Activated CD4-positive, alpha-beta memory T cell treated with anti-CD3 and anti-CD28 coated beads for 36 hours (primary cell): ENCODE measurements at regions not wholly inside any gene's neighbourhood (a gene's known extent, or its start where the extent isn't known, plus 50 kb on each side); places are given as distances from the start of the nearest gene placed in this dataset.

Experiments used
- CTCF ChIA-PET: fragments of 350-600 bp; sonication (Branson Sonifier 250); formaldehyde crosslinking; loops from one replicate; lab custom pipeline; 2021; ENCODE audit warnings: antibody characterized with exemption, inconsistent platforms; lab: Charles Lee
- POLR2A ChIA-PET: fragments of 350-600 bp; sonication (Branson Sonifier 250); formaldehyde crosslinking; loops from one replicate; lab custom pipeline; 2021; ENCODE audit warnings: antibody characterized with exemption; lab: Charles Lee
- DNase-seq: peaks from one replicate; pipeline ENCODE4 v3.0.0-alpha.2; 2020
- H3K27ac Mint-ChIP-seq: one replicate; pipeline ENCODE4 v1.8.0; 2021; ENCODE audit warnings: mixed read lengths
- H3K27me3 Mint-ChIP-seq: one replicate; pipeline ENCODE4 v1.8.0; 2021; ENCODE audit warnings: mixed read lengths
- H3K36me3 Mint-ChIP-seq: one replicate; pipeline ENCODE4 v1.8.0; 2021; ENCODE audit warnings: mixed read lengths
- H3K4me1 Mint-ChIP-seq: one replicate; pipeline ENCODE4 v1.8.0; 2021; ENCODE audit warnings: low read depth, mixed read lengths
- H3K4me3 Mint-ChIP-seq: one replicate; pipeline ENCODE4 v1.8.0; 2021; ENCODE audit warnings: mild to moderate bottlenecking, mixed read lengths
- H3K9me3 Mint-ChIP-seq: one replicate; pipeline ENCODE4 v1.8.0; 2021; ENCODE audit warnings: mixed read lengths
- intact Hi-C: fragments of 100-400 bp; cut with micrococcal nuclease; formaldehyde crosslinking; loops from one replicate; pipeline ENCODE4 v1.15.1; 2023

DNA sequence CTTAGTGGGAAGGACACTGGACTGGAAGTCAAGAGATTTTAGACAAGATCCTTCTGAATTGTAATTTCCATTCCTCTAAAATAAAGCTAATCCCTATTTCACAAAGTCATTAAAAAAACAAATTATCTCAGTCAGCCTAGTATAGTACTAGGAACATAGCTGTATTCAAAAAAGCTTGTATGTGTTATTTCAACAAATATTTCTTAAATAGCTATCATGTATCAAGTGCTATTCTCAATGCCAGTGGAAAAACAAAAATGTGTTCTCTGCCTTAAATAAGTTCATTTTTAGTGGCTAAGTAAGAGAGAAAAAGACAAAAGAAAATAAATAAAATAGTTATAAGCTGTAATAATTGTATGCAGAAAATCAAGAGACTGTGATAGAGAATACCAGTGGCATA is 541.8 kb upstream of the CDH2 start:
- Mint-ChIP-seq H3K9me3 (peaks cover 7% of the 10 kb centered on the region), H3K27me3 (no peaks in the 10 kb centered on the region), H3K27ac (no peak overlapping the region), H3K4me1 (no peaks in the 10 kb centered on the region), H3K4me3 (no peak overlapping the region), H3K36me3 (no peaks in the 10 kb centered on the region)
- no peak for DNase-seq
- intact Hi-C loops, result no loop called here
- ChIA-PET CTCF (no interaction called here), POLR2A (no interaction called here)

DNA sequence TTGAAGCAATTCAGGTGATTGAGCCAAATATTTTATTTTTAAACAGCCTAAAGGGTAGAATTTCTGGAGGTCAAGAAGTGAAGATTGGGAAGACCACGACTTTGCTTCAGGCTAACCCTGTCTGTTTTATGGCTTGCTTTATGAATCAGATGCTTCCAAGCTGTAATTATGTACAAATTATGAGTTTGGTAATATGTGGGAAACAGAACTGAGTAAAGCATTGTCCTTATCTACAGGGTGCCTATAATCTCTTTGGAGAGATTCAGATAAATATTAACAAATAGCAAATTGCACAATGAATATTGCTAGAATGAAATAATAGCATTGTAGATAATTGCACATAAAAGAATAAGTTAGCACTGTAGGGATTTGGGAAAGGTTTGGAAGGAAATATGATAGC is 539.4 kb upstream of the CDH2 start:
- intact Hi-C loops, result no loop called here
- Mint-ChIP-seq H3K27me3 (no peaks in the 10 kb centered on the region), H3K9me3 (peaks cover 8% of the 10 kb centered on the region), H3K27ac (no peak overlapping the region), H3K36me3 (no peaks in the 10 kb centered on the region), H3K4me3 (no peak overlapping the region), H3K4me1 (no peaks in the 10 kb centered on the region)
- DNase-seq, result no peak
- ChIA-PET CTCF (no interaction called here), POLR2A (no interaction called here)

DNA sequence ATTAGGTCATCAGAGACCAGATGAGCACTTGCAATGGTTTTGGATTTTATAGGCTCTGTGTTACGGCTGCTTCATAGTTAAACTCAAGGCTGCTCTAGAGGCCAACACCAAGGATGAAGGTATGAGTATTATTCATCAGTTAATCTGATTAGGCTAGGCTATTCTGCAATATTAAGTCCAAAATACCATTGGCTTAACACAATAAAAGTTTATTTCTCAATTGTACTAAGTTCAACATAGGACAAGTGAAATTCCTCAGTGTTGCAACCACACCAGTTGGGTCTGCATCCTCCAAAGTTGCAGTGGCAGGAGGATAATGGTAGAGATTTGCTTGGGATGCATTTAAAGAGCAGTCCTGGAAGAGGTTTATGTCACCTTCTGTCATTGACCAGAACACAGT is 538.3 kb upstream of the CDH2 start:
- Mint-ChIP-seq H3K9me3 (peaks cover 14% of the 10 kb centered on the region), H3K36me3 (no peaks in the 10 kb centered on the region), H3K27me3 (no peaks in the 10 kb centered on the region), H3K27ac (no peak overlapping the region), H3K4me3 (no peak overlapping the region), H3K4me1 (no peaks in the 10 kb centered on the region)
- intact Hi-C loops, result no loop called here
- POLR2A ChIA-PET, result no interaction called here
- CTCF ChIA-PET, result no interaction called here
- no peak for DNase-seq

DNA sequence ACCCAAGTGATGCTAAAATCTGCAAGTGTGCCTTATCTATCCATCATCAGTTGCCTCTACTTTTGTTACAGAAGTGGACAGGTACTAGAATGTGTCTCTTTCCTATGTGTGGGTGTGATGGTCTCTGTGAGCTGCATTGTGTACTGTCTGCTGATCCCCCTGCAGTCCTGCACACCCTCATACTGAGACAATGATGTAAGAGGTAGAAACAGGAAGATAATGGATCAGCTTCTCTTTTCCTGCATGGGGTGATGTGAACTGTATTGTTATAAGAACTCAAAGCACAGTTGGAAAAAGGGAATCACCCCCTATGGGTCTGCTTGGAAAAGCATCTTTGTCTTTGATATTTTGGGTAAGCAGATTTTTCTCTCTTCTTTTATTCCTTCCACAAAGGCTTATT is 537.6 kb upstream of the CDH2 start:
- no peak for DNase-seq
- H3K4me1 Mint-ChIP-seq, result no peaks in the 10 kb centered on the region
- H3K9me3 Mint-ChIP-seq, result peaks cover 11% of the 10 kb centered on the region
- H3K27me3 Mint-ChIP-seq, result no peaks in the 10 kb centered on the region
- H3K36me3 Mint-ChIP-seq, result no peaks in the 10 kb centered on the region
- ChIA-PET CTCF (no interaction called here), POLR2A (no interaction called here)
- no peak overlapping the region for H3K27ac Mint-ChIP-seq
- intact Hi-C loops, result no loop called here
- H3K4me3 Mint-ChIP-seq, result no peak overlapping the region

DNA sequence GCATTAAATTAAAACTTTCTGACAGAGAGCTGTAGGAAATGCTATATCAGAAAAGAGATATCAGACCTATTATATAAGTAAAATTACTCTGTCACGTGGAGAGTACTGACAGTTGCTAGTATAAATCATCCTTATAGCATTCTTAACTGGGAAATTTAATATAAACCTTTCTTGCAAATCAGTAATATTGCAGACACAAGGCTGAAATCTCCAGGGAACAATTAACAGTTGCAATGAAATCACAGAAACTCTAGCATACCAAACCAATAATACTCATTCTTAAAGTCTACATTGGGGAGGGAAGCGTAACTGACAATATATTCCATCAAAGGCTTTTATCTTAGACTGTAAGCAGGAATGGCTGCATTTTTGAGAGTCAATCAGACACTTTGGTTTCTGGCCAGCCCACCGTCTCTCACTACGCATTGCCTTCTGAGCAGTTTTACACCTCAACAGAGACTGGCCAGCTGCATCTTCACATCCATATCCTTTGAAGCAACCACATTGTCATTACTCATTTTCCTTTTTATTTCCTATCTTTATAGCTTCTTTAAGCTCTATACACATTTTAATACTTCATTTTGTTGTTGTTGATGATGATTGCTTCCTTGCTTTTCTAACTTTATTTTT is 536.0 kb upstream of the CDH2 start:
- ChIA-PET POLR2A (no interaction called here), CTCF (no interaction called here)
- Mint-ChIP-seq H3K36me3 (no peaks in the 10 kb centered on the region), H3K4me1 (no peaks in the 10 kb centered on the region), H3K4me3 (no peak overlapping the region), H3K9me3 (peaks cover 19% of the 10 kb centered on the region), H3K27ac (no peak overlapping the region), H3K27me3 (no peaks in the 10 kb centered on the region)
- DNase-seq, result no peak
- intact Hi-C loops, result no loop called here

DNA sequence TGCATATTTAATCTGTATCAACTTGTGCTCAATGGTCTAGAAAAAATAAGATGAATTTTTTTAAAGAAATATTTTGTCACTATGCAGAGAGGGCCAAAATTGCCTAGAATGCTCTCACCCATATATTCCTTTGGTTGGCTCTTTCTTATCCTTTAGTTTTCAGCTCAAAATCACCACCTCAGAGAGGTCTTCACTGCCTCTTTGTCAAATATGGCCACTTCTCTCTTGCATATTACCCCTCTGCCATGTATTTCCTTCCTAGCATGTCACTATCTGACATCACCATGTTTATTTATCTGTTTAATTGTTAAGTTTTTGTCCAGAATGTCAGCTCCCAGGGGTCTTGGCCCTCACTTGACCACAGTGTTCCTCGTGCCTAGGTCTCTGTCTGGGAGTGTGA is 535.2 kb upstream of the CDH2 start:
- Mint-ChIP-seq H3K27me3 (no peaks in the 10 kb centered on the region), H3K4me1 (no peaks in the 10 kb centered on the region), H3K9me3 (peaks cover 18% of the 10 kb centered on the region), H3K27ac (no peak overlapping the region), H3K4me3 (no peak overlapping the region), H3K36me3 (no peaks in the 10 kb centered on the region)
- DNase-seq, result no peak
- POLR2A ChIA-PET, result no interaction called here
- intact Hi-C loops, result no loop called here
- CTCF ChIA-PET, result no interaction called here

DNA sequence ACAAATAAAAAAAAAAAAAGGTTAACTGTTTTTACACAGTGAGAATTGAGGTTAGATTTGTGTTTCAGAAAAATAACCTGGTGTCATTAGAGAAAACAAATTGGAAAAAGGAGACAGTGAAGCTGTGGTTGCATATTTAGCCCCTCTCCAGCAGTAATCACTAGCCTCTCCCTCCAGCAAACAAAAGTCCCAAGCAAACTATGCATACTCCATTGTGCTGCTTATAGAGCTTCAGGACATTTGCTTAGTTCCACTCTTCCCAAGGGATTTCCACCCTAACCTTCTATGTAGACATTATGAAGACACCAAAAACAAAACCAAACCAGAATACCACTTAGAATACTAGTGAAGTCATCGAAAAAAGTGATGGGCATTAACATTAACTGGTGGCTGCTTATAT is 534.2 kb upstream of the CDH2 start:
- POLR2A ChIA-PET, result no interaction called here
- Mint-ChIP-seq H3K27ac (no peak overlapping the region), H3K4me1 (no peaks in the 10 kb centered on the region), H3K4me3 (no peak overlapping the region), H3K27me3 (no peaks in the 10 kb centered on the region), H3K9me3 (peaks cover 22% of the 10 kb centered on the region), H3K36me3 (no peaks in the 10 kb centered on the region)
- no peak for DNase-seq
- CTCF ChIA-PET, result no interaction called here
- intact Hi-C loops, result no loop called here

DNA sequence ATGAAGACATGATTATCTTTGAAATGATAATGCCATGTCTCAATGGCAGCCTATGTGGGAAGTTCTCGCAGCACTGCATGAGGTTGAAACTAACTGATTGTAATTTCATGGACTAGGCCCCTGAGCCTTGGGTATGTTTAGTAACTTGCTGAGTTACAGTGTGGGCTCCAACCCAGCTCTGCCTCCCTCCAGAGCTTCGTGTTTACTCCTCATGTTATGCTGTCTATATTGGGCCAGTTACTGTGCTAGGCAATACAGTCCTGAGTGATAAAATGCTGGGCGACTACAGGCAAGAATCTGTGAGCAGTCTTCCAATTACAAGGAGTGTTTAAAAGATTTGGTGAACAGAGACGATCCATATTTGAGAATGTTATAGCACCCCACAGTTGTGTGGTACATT is 530.1 kb upstream of the CDH2 start:
- Mint-ChIP-seq H3K36me3 (no peaks in the 10 kb centered on the region), H3K9me3 (peaks cover 30% of the 10 kb centered on the region), H3K4me1 (no peaks in the 10 kb centered on the region), H3K27me3 (no peaks in the 10 kb centered on the region), H3K27ac (no peak overlapping the region), H3K4me3 (no peak overlapping the region)
- DNase-seq, result no peak
- CTCF ChIA-PET, result no interaction called here
- intact Hi-C loops, result no loop called here
- POLR2A ChIA-PET, result no interaction called here

DNA sequence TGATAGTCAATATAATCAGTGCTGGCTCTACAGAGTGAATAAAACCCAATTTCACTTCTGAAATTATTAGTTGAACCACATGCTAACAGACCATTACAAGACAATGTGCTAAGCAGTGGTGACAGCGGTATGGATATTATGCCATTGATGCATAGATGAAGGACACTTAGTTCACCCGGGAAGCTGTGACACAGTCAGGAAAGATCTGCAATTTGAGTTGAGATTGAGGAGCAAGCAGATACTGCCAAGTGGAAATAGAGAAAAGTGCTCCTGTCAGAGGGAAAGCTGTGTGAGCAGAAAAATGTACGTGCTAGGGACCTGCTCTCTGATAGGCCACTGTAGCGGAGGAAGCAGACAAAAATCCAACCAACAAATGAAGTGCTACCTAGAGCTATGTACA is 529.5 kb upstream of the CDH2 start:
- POLR2A ChIA-PET, result no interaction called here

DNA sequence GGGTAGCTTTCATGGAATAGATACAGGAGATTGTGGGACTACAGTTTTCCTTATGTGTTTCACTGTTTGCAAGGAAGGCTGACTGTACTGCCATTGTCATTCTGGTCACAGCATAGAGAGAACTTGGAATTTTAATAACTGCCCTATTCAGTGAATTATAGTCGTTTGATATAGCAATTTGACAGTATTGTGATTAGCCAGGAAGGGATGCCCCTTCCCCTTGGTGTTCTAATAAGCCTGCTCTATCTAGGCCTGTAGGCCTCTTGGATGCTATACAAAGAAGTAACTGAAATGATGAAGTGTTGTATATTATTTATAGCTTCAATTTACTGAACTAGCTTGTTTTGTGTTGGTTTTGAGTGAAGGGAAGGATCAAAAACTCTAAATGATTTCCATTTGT is 528.6 kb upstream of the CDH2 start:
- no peaks in the 10 kb centered on the region for H3K27me3 Mint-ChIP-seq
- ChIA-PET POLR2A (no interaction called here), CTCF (no interaction called here)
- H3K4me3 Mint-ChIP-seq, result no peak overlapping the region
- intact Hi-C loops, result no loop called here
- no peak for DNase-seq
- no peak overlapping the region for H3K27ac Mint-ChIP-seq
- H3K4me1 Mint-ChIP-seq, result no peaks in the 10 kb centered on the region
- no peaks in the 10 kb centered on the region for H3K36me3 Mint-ChIP-seq
- peaks cover 31% of the 10 kb centered on the region for H3K9me3 Mint-ChIP-seq

More for the DNA sequence above, 529.5 kb upstream of the CDH2 start:
- Mint-ChIP-seq H3K4me1 (no peaks in the 10 kb centered on the region), H3K27me3 (no peaks in the 10 kb centered on the region), H3K9me3 (peaks cover 33% of the 10 kb centered on the region), H3K4me3 (no peak overlapping the region), H3K27ac (no peak overlapping the region), H3K36me3 (no peaks in the 10 kb centered on the region)
- intact Hi-C loops, result no loop called here
- DNase-seq, result no peak
- CTCF ChIA-PET, result no interaction called here

DNA sequence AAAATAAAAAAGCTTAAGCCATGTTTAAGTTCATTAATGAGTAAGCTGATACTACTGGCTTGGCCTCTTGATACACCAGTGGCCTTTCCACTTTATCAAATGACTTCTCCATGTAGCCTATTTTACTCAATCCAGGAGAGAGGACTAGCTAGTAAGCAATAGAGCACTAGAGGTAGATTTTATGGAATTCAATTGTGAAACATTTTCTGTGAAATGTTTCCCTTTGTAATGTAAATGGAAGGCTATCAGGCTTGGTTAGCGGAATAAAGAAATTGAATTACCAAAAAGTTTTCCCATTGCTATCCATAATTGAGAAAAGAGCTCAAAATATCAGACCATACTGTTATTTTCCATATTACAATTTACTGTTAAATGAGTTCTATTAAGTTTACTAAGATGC is 515.4 kb upstream of the CDH2 start:
- H3K4me3 Mint-ChIP-seq, result no peak overlapping the region
- H3K36me3 Mint-ChIP-seq, result no peaks in the 10 kb centered on the region
- CTCF ChIA-PET, result no interaction called here
- DNase-seq, result no peak
- no peak overlapping the region for H3K27ac Mint-ChIP-seq
- intact Hi-C loops, result no loop called here
- POLR2A ChIA-PET, result no interaction called here
- no peaks in the 10 kb centered on the region for H3K4me1 Mint-ChIP-seq
- peaks cover 13% of the 10 kb centered on the region for H3K9me3 Mint-ChIP-seq
- H3K27me3 Mint-ChIP-seq, result no peaks in the 10 kb centered on the region

DNA sequence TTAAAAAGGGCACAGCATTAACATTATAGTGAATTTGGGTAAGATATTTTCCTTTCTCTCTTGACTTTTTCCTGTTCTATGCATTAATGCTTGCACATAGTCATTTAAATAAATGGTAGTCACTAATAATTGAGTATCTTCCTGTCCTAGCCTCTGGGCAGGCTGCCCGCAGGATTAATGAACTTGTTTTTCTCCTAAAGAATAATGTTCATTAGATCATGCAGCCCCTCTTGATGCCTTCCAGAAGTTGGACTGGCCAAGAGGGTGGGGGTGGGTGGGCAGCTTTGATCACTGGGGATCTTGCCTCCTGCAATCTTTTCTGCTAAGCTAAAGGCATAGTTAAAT is 514.5 kb upstream of the CDH2 start:
- no peaks in the 10 kb centered on the region for H3K36me3 Mint-ChIP-seq
- H3K27me3 Mint-ChIP-seq, result no peaks in the 10 kb centered on the region
- POLR2A ChIA-PET, result no interaction called here
- intact Hi-C loops, result no loop called here
- no peak overlapping the region for H3K4me3 Mint-ChIP-seq
- H3K27ac Mint-ChIP-seq, result no peak overlapping the region
- H3K4me1 Mint-ChIP-seq, result no peaks in the 10 kb centered on the region
- no peak for DNase-seq
- CTCF ChIA-PET, result no interaction called here
- H3K9me3 Mint-ChIP-seq, result peaks cover 13% of the 10 kb centered on the region

DNA sequence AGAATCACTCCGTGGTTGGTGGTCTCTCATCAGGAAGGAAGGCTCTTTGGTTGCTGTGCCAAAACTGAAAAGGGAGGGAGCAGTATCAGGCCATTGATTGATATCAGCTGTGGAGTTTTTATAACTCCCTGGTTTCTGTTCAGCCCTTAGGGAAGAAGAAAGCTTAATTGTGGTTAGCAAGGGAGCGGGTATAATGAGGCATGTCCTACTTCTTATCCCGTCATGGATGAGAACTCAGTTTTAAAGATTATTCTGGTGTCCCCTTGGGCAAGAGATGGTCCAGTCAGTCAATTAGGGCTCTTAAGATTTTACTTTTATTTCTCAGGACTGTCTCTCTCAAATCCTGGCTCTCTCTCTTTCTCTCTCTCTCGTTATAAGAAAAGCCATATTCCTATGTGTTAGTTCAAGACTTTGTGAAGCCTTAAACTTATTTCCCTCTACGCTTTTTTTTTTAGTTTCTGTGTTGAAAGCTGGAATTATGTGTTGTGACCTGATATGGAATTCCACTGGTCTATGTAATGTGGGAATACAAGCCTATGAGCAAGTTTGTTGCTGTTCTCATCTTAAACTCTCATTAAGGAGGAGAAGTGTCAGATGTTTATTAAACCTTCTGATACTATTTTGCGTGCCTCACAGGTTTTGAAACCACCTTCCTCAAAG is 514.0 kb upstream of the CDH2 start:
- POLR2A ChIA-PET, result no interaction called here
- H3K36me3 Mint-ChIP-seq, result no peaks in the 10 kb centered on the region
- CTCF ChIA-PET, result no interaction called here
- DNase-seq, result no peak
- H3K4me3 Mint-ChIP-seq, result no peak overlapping the region
- no peaks in the 10 kb centered on the region for H3K27me3 Mint-ChIP-seq
- intact Hi-C loops, result no loop called here
- H3K9me3 Mint-ChIP-seq, result peaks cover 13% of the 10 kb centered on the region
- H3K4me1 Mint-ChIP-seq, result no peaks in the 10 kb centered on the region
- no peak overlapping the region for H3K27ac Mint-ChIP-seq
